OCI-LY7 (cell line): ENCODE measurements at regions not wholly inside any gene's neighbourhood (a gene's known extent, or its start where the extent isn't known, plus 50 kb on each side); places are given as distances from the start of the nearest gene placed in this dataset.

Experiments
- BruUV-seq: library from RNA; stranded (reverse); fragments of 400-500 nt; replicated peaks from 2 replicates; lab custom pipeline; 2021; lab: Mats Ljungman, UMichigan
- CTCF ChIA-PET: fragments of 300-600 bp; sonication (Branson Sonifier 250); formaldehyde crosslinking; loops from one replicate; lab custom pipeline; 2022; ENCODE audit warnings: antibody characterized with exemption; ENCODE audit not compliant: unreplicated experiment; lab: Charles Lee
- POLR2A ChIA-PET: fragments of 300-600 bp; sonication (Branson Sonifier 250); formaldehyde crosslinking; loops from one replicate; lab custom pipeline; 2022; ENCODE audit warnings: antibody characterized with exemption; lab: Charles Lee
- DNase-seq: peaks from one replicate; pipeline ENCODE4 v3.0.0-alpha.2; 2015; ENCODE audit warnings: low spot score
- H2AFZ ChIP-seq: fragments of 200-600 bp; sonication (generic), shearing (Covaris generic); 2 replicates; pipeline ENCODE4 v1.6.1; 2014; ENCODE audit warnings: mild to moderate bottlenecking, antibody characterized with exemption, low read length, moderate library complexity
- H3K27ac ChIP-seq: fragments of 200-600 bp; sonication (generic); 2 replicates; pipeline ENCODE4 v1.5.1; 2014; ENCODE audit warnings: mixed run types, low read depth, mild to moderate bottlenecking, moderate library complexity, low read length, inconsistent platforms; ENCODE audit not compliant: poor library complexity, severe bottlenecking
- H3K36me3 ChIP-seq: fragments of 200-600 bp; sonication (generic); 2 replicates; pipeline ENCODE4 v1.6.1; 2014; ENCODE audit warnings: mild to moderate bottlenecking, antibody characterized with exemption, low read length, moderate library complexity, mixed read lengths; ENCODE audit not compliant: insufficient read depth
- H3K4me1 ChIP-seq: fragments of 200-600 bp; sonication (generic); 2 replicates; pipeline ENCODE4 v1.5.1; 2014; ENCODE audit warnings: mild to moderate bottlenecking, low read length; ENCODE audit not compliant: insufficient read depth, poor library complexity, severe bottlenecking
- H3K4me2 ChIP-seq: fragments of 200-600 bp; sonication (generic); 2 replicates; pipeline ENCODE4 v1.6.1; 2014; ENCODE audit warnings: mild to moderate bottlenecking, low read length
- H3K4me3 ChIP-seq: fragments of 200-600 bp; sonication (generic); 2 replicates; pipeline ENCODE4 v1.5.1; 2014; ENCODE audit warnings: mild to moderate bottlenecking, low read depth, low read length; ENCODE audit not compliant: poor library complexity, severe bottlenecking
- H3K79me2 ChIP-seq: fragments of 200-600 bp; sonication (generic); 2 replicates; pipeline ENCODE4 v1.6.1; 2016; ENCODE audit warnings: low read depth, mild to moderate bottlenecking, low read length, moderate library complexity, mixed read lengths; ENCODE audit not compliant: insufficient read depth
- H3K9me2 ChIP-seq: fragments of 200-600 bp; sonication (generic); 2 replicates; pipeline ENCODE4 v1.6.1; 2016; ENCODE audit warnings: mild to moderate bottlenecking, low read length, mixed read lengths; ENCODE audit not compliant: insufficient read depth
- H3K9me3 ChIP-seq: fragments of 200-600 bp; sonication (generic); 2 replicates; pipeline ENCODE4 v1.6.1; 2014; ENCODE audit warnings: mild to moderate bottlenecking, mixed run types, low read length, mixed read lengths
- H4K20me1 ChIP-seq: fragments of 200-600 bp; sonication (generic); 2 replicates; pipeline ENCODE4 v1.6.1; 2014; ENCODE audit warnings: mild to moderate bottlenecking, antibody characterized with exemption, low read length, moderate library complexity, mixed read lengths; ENCODE audit not compliant: insufficient read depth
- EZH2phosphoT487 ChIP-seq: fragments of 200-600 bp; sonication (generic); IDR thresholded peaks from 2 replicates; pipeline ENCODE4 v1.6.1; 2018; ENCODE audit warnings: low read depth, borderline replicate concordance, mild to moderate bottlenecking, mixed run types, antibody characterized with exemption, low read length, moderate library complexity, mixed read lengths
- intact Hi-C: fragments of 100-400 bp; cut with micrococcal nuclease; formaldehyde crosslinking; loops from one replicate; pipeline ENCODE4 v1.10.0; 2022; ENCODE audit not compliant: unreplicated experiment
- TF ChIP-seq, protein P1 (sequence below): fragments of 200-600 bp; sonication (generic); conservative IDR thresholded peaks from 2 replicates; pipeline ENCODE4 v1.5.1; 2014; ENCODE audit warnings: mild to moderate bottlenecking, antibody characterized with exemption, low read length, moderate library complexity, mixed read lengths

- ChIA-PET CTCF (no interaction called here), POLR2A (no interaction called here)
- H3K79me2 ChIP-seq, result no peaks in the 10 kb centered on the region
- no peak overlapping the region for H3K4me2 ChIP-seq
- H3K9me2 ChIP-seq, result no peaks in the 10 kb centered on the region
- TF ChIP-seq, protein P1, sequence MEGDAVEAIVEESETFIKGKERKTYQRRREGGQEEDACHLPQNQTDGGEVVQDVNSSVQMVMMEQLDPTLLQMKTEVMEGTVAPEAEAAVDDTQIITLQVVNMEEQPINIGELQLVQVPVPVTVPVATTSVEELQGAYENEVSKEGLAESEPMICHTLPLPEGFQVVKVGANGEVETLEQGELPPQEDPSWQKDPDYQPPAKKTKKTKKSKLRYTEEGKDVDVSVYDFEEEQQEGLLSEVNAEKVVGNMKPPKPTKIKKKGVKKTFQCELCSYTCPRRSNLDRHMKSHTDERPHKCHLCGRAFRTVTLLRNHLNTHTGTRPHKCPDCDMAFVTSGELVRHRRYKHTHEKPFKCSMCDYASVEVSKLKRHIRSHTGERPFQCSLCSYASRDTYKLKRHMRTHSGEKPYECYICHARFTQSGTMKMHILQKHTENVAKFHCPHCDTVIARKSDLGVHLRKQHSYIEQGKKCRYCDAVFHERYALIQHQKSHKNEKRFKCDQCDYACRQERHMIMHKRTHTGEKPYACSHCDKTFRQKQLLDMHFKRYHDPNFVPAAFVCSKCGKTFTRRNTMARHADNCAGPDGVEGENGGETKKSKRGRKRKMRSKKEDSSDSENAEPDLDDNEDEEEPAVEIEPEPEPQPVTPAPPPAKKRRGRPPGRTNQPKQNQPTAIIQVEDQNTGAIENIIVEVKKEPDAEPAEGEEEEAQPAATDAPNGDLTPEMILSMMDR, result no peak
- no peak for TF ChIP-seq EZH2phosphoT487
- no peaks in the 10 kb centered on the region for H4K20me1 ChIP-seq
- H3K9me3 ChIP-seq, result no peaks in the 10 kb centered on the region
- H3K27ac ChIP-seq, result no peak overlapping the region
- no peaks in the 10 kb centered on the region for H3K4me1 ChIP-seq
- intact Hi-C loops, result no loop called here
- no peak for DNase-seq
- H3K4me3 ChIP-seq, result no peak overlapping the region
- no peak overlapping the region for H2AFZ ChIP-seq
- no TSS peak for BruUV-seq
- H3K36me3 ChIP-seq, result no peaks in the 10 kb centered on the region
These were observed 525.8 kb upstream of the POU3F2 start for GRCh38 chr6:98308564-98308963.

DNA sequence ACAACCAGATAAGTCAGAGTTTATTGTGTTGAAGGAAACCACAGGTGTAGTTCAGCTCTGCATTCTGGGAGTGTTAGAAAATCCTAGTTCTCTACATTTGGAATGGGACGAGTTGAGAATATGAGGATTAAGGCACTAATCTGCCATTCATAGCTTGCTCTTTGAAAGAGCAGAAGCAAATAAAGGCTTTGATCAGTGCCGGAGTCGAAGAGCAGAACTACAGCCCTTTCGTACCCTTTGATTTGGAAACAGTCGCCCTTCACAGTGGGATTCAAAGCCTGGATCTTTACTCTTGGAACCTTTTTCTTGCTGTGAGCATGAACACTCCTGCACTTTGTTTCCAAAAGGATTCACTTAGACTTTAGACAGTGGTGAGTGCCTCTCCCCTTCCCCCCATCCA is 523.9 kb upstream of the POU3F2 start:
- TF ChIP-seq, protein P1, result no peak
- no peak for TF ChIP-seq EZH2phosphoT487
- Histone ChIP-seq H3K4me3 (no peak overlapping the region), H3K36me3 (no peaks in the 10 kb centered on the region), H3K4me2 (no peak overlapping the region), H3K9me2 (no peaks in the 10 kb centered on the region), H3K27ac (no peak overlapping the region), H3K4me1 (no peaks in the 10 kb centered on the region), H3K9me3 (no peaks in the 10 kb centered on the region), H2AFZ (no peak overlapping the region), H3K79me2 (no peaks in the 10 kb centered on the region), H4K20me1 (no peaks in the 10 kb centered on the region)
- ChIA-PET POLR2A (no interaction called here), CTCF (no interaction called here)
- no TSS peak for BruUV-seq
- DNase-seq, result no peak
- intact Hi-C loops, result no loop called here

- Histone ChIP-seq H3K4me2 (no peak overlapping the region), H3K36me3 (no peaks in the 10 kb centered on the region), H3K9me3 (no peaks in the 10 kb centered on the region), H3K27ac (no peak overlapping the region), H2AFZ (no peak overlapping the region), H3K79me2 (no peaks in the 10 kb centered on the region), H3K4me3 (no peak overlapping the region), H4K20me1 (no peaks in the 10 kb centered on the region), H3K4me1 (no peaks in the 10 kb centered on the region), H3K9me2 (no peaks in the 10 kb centered on the region)
- BruUV-seq, result no TSS peak
- intact Hi-C loops, result no loop called here
- TF ChIP-seq, protein P1, result no peak
- no peak for TF ChIP-seq EZH2phosphoT487
- ChIA-PET CTCF (no interaction called here), POLR2A (no interaction called here)
- DNase-seq, result no peak
These were observed 510.8 kb upstream of the POU3F2 start for GRCh38 chr6:98323605-98324004.
